CD4-positive, alpha-beta T cell (primary cell): ENCODE measurements at regions not wholly inside any gene's neighbourhood (a gene's known extent, or its start where the extent isn't known, plus 50 kb on each side); places are given as distances from the start of the nearest gene placed in this dataset.

Experiments used
- ATAC-seq: fragments of 200-7000 bp; cut with Tn5 transposase; one replicate; pipeline ENCODE4 v1.10.0; 2022; ENCODE audit warnings: mild to moderate bottlenecking; ENCODE audit not compliant: poor library complexity
- CTCF ChIA-PET: fragments of 350-600 bp; sonication (Branson Sonifier 250); formaldehyde crosslinking; loops from one replicate; lab custom pipeline; 2021; ENCODE audit warnings: antibody characterized with exemption, inconsistent platforms; lab: Charles Lee
- POLR2A ChIA-PET: fragments of 350-600 bp; sonication (Branson Sonifier 250); formaldehyde crosslinking; loops from one replicate; lab custom pipeline; 2021; ENCODE audit warnings: antibody characterized with exemption, inconsistent platforms; lab: Charles Lee
- DNase-seq, 14 experiments: peaks; one replicate each; pipeline ENCODE4 v3.0.0-alpha.2; 2013 to 2020; ENCODE audit warnings: mixed read lengths in 2 of 14
- H3K27ac ChIP-seq, 2 donors: one replicate each; pipeline versions ENCODE4 v1.5.1 to v1.7.0; 2013; ENCODE audit warnings: low read length in 2 of 2, low read depth in 1 of 2, mild to moderate bottlenecking in 1 of 2
- H3K27me3 ChIP-seq, 2 experiments: 1 replicate in 1 of 2; 2 replicates in 1 of 2; pipeline versions ENCODE4 v1.6.1 to v1.7.0; 2013; ENCODE audit warnings: low read length in 2 of 2, control low read depth in 1 of 2, mild to moderate bottlenecking in 1 of 2, moderate library complexity in 1 of 2; ENCODE audit not compliant: insufficient read depth in 2 of 2, control insufficient read depth in 1 of 2
- H3K36me3 ChIP-seq: one replicate; pipeline ENCODE4 v1.6.1; 2013; ENCODE audit warnings: low read length, control low read depth; ENCODE audit not compliant: insufficient read depth
- H3K4me1 ChIP-seq: one replicate; pipeline ENCODE4 v1.6.1; 2013; ENCODE audit warnings: low read length, control low read depth; ENCODE audit not compliant: insufficient read depth
- H3K4me3 ChIP-seq: one replicate; pipeline ENCODE4 v1.5.1; 2013; ENCODE audit warnings: mild to moderate bottlenecking, low read length, moderate library complexity
- H3K9me3 ChIP-seq, 2 experiments: 1 replicate in 1 of 2; 2 replicates in 1 of 2; pipeline versions ENCODE4 v1.6.1 to v1.7.0; 2013; ENCODE audit warnings: low read length in 2 of 2, mild to moderate bottlenecking in 2 of 2, control low read depth in 1 of 2, moderate library complexity in 1 of 2; ENCODE audit not compliant: control insufficient read depth in 1 of 2, insufficient read depth in 1 of 2
- H3K27ac Mint-ChIP-seq: one replicate; pipeline ENCODE4 v1.8.0; 2020; ENCODE audit warnings: mixed read lengths
- H3K27me3 Mint-ChIP-seq: one replicate; pipeline ENCODE4 v1.8.0; 2021; ENCODE audit warnings: mixed read lengths
- H3K36me3 Mint-ChIP-seq: one replicate; pipeline ENCODE4 v1.8.0; 2021; ENCODE audit warnings: low read depth, mixed read lengths
- H3K4me1 Mint-ChIP-seq: one replicate; pipeline ENCODE4 v1.8.0; 2021; ENCODE audit warnings: low read depth, mixed read lengths
- H3K4me3 Mint-ChIP-seq: one replicate; pipeline ENCODE4 v1.8.0; 2020; ENCODE audit warnings: mild to moderate bottlenecking, mixed read lengths
- H3K9me3 Mint-ChIP-seq: one replicate; pipeline ENCODE4 v1.8.0; 2020; ENCODE audit warnings: mixed read lengths
- intact Hi-C, 2 experiments: fragments of 100-400 bp; cut with DNase I in 1 of 2; cut with micrococcal nuclease in 1 of 2; formaldehyde crosslinking; loops; one replicate each; pipeline versions ENCODE4 v1.15.1 to v1.9.0; 2023 to 2025; cut with DNase I, micrococcal nuclease
- TF ChIP-seq, protein P1 (sequence below): fragments of 200-600 bp; IDR thresholded peaks from one replicate; pipeline ENCODE4 v1.8.0; 2022; ENCODE audit warnings: antibody characterized with exemption, mild to moderate bottlenecking

DNA sequence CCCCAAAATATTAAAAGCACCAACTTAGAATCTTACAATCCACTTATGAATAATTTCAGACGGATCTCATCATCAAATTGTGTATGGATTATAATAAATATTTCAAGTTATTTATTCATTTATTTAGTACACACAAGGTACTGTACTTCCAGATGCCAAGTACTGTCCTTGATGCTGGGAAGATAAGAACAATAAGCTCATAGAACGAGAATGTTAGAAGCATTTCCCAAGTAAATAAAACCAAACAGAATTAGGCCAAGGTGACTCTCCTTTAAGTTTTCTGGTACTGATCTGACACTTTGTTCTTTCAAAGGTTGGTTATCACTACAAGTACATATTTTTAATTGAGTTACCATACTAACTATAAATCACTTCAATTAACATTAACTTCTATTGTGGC is 416.1 kb upstream of the ETAA1 start:
- intact Hi-C loops = no loop called here
- Mint-ChIP-seq H3K4me1 (no peaks in the 10 kb centered on the region), H3K4me3 (no peak overlapping the region), H3K27me3 (no peaks in the 10 kb centered on the region), H3K36me3 (no peaks in the 10 kb centered on the region), H3K9me3 (no peaks in the 10 kb centered on the region), H3K27ac (no peak overlapping the region)
- H3K27ac ChIP-seq = no peak overlapping the region
- CTCF ChIA-PET = no interaction called here
- no peaks in the 10 kb centered on the region for H3K27me3 ChIP-seq
- no peaks in the 10 kb centered on the region for H3K36me3 ChIP-seq
- TF ChIP-seq, protein P1, sequence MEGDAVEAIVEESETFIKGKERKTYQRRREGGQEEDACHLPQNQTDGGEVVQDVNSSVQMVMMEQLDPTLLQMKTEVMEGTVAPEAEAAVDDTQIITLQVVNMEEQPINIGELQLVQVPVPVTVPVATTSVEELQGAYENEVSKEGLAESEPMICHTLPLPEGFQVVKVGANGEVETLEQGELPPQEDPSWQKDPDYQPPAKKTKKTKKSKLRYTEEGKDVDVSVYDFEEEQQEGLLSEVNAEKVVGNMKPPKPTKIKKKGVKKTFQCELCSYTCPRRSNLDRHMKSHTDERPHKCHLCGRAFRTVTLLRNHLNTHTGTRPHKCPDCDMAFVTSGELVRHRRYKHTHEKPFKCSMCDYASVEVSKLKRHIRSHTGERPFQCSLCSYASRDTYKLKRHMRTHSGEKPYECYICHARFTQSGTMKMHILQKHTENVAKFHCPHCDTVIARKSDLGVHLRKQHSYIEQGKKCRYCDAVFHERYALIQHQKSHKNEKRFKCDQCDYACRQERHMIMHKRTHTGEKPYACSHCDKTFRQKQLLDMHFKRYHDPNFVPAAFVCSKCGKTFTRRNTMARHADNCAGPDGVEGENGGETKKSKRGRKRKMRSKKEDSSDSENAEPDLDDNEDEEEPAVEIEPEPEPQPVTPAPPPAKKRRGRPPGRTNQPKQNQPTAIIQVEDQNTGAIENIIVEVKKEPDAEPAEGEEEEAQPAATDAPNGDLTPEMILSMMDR = no peak
- DNase-seq (no peak), ATAC-seq (no peak)
- POLR2A ChIA-PET = no interaction called here
- no peaks in the 10 kb centered on the region for H3K9me3 ChIP-seq
- no peaks in the 10 kb centered on the region for H3K4me1 ChIP-seq
- H3K4me3 ChIP-seq = no peak overlapping the region

DNA sequence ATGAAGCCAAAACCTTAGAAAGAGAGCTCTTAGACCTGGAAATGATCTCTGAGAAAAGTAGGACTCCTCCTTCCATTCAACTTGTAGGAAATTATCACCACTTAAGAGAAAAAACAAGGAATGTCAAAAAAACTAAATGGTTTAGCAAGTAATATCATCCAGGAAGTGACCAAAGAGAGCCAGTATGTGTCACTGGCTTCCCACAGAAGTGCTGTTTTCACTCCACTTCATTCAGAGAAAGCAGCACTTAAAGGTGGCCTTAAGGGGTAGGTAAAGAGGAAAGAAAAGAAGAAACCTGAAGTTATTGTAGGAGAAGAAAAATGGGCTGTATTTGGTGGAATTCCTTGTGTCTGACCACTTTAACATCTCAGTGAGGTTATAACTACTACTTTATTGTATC is 414.4 kb upstream of the ETAA1 start:
- no peaks in the 10 kb centered on the region for H3K9me3 ChIP-seq
- H3K9me3 Mint-ChIP-seq = no peaks in the 10 kb centered on the region
- H3K27ac Mint-ChIP-seq = no peak overlapping the region
- no peak for DNase-seq
- ATAC-seq = no peak
- no peak overlapping the region for H3K4me3 Mint-ChIP-seq
- H3K4me1 Mint-ChIP-seq = no peaks in the 10 kb centered on the region
- no peaks in the 10 kb centered on the region for H3K27me3 ChIP-seq
- POLR2A ChIA-PET = no interaction called here
- H3K4me1 ChIP-seq = no peaks in the 10 kb centered on the region
- H3K27ac ChIP-seq = no peak overlapping the region
- no peaks in the 10 kb centered on the region for H3K36me3 Mint-ChIP-seq
- H3K4me3 ChIP-seq = no peak overlapping the region
- no peaks in the 10 kb centered on the region for H3K36me3 ChIP-seq
- CTCF ChIA-PET = no interaction called here
- H3K27me3 Mint-ChIP-seq = no peaks in the 10 kb centered on the region
- TF ChIP-seq, protein P1 = no peak
- intact Hi-C loops = no loop called here

DNA sequence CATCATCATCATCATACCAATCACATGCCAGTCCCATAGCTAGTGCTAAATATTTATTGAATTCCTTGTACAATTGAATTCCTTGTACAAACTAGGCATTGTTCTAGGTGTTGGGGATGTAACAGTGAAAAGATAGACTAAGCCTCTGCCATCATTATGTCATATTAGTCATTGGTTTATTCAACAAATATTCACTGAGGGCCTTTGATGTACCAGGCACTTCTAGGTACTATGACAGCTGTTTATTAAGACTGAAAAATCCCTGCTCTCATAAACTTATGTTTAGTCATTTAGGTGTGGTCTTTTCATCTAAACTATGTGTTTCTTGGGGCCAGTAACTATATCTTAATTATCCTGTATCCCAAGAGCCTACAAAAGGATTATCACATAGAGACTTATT is 412.3 kb upstream of the ETAA1 start:
- H3K27ac ChIP-seq = no peak overlapping the region
- Mint-ChIP-seq H3K27me3 (no peaks in the 10 kb centered on the region), H3K4me1 (no peaks in the 10 kb centered on the region), H3K9me3 (peaks cover 2% of the 10 kb centered on the region), H3K36me3 (no peaks in the 10 kb centered on the region), H3K27ac (no peak overlapping the region), H3K4me3 (no peak overlapping the region)
- intact Hi-C loops = no loop called here
- ATAC-seq (no peak), DNase-seq (no peak)
- H3K36me3 ChIP-seq = no peaks in the 10 kb centered on the region
- ChIA-PET CTCF (no interaction called here), POLR2A (no interaction called here)
- no peak overlapping the region for H3K4me3 ChIP-seq
- TF ChIP-seq, protein P1 = no peak
- H3K4me1 ChIP-seq = no peaks in the 10 kb centered on the region
- H3K9me3 ChIP-seq = no peaks in the 10 kb centered on the region
- no peaks in the 10 kb centered on the region for H3K27me3 ChIP-seq
